K562 (cell line): ENCODE measurements at regions not wholly inside any gene's neighbourhood (a gene's known extent, or its start where the extent isn't known, plus 50 kb on each side); places are given as distances from the start of the nearest gene placed in this dataset.

Experiments
- CBX5 ChIP-seq: IDR thresholded peaks from 2 replicates; pipeline ENCODE4 v1.6.1; 2014; ENCODE audit warnings: low read depth, borderline replicate concordance
- KLF1 ChIP-seq: fragments of 450-650 bp; IDR thresholded peaks from 2 replicates; pipeline ENCODE4 v1.6.1; 2016; ENCODE audit warnings: missing genetic modification characterization, missing compliant biosample characterization
- SIRT6 ChIP-seq: IDR thresholded peaks from one replicate; pipeline ENCODE4 v1.6.1; 2012; ENCODE audit warnings: low read depth, mild to moderate bottlenecking, control low read depth, inconsistent platforms, low read length, moderate library complexity
- TF ChIP-seq, protein P1 (sequence below), 3 experiments: IDR thresholded peaks in 2 of 3; conservative IDR thresholded peaks in 1 of 3; 2 replicates each; pipeline ENCODE4 v1.5.1; 2011 to 2012; ENCODE audit warnings: low read length in 3 of 3, mild to moderate bottlenecking in 3 of 3, control low read depth in 2 of 3, improper control_type of control experiment in 1 of 3, inconsistent platforms in 1 of 3, low read depth in 1 of 3, mixed read lengths in 1 of 3, moderate library complexity in 1 of 3; ENCODE audit not compliant: insufficient read depth in 2 of 3

- TF ChIP-seq CBX5 (no peak), SIRT6 (no peak), KLF1 (tag) (no peak)
- TF ChIP-seq, protein P1, sequence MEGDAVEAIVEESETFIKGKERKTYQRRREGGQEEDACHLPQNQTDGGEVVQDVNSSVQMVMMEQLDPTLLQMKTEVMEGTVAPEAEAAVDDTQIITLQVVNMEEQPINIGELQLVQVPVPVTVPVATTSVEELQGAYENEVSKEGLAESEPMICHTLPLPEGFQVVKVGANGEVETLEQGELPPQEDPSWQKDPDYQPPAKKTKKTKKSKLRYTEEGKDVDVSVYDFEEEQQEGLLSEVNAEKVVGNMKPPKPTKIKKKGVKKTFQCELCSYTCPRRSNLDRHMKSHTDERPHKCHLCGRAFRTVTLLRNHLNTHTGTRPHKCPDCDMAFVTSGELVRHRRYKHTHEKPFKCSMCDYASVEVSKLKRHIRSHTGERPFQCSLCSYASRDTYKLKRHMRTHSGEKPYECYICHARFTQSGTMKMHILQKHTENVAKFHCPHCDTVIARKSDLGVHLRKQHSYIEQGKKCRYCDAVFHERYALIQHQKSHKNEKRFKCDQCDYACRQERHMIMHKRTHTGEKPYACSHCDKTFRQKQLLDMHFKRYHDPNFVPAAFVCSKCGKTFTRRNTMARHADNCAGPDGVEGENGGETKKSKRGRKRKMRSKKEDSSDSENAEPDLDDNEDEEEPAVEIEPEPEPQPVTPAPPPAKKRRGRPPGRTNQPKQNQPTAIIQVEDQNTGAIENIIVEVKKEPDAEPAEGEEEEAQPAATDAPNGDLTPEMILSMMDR (IDR thresholded peaks at IDR 0.05 in 2 of 3, conservative IDR thresholded peaks at IDR 0.05 in 1 of 3; ENCODE audit: insufficient read depth in 2 of 3, low read depth in 1 of 3, low read length in 3 of 3) = no peak
Measured at GRCh38 chr10:2079603-2080078, 342.3 kb upstream of the ADARB2 start.
